Stimulated activated CD4-positive, alpha-beta T cell treated with anti-CD3 and anti-CD28 coated beads, Interleukin-4, amount 100 ng/mL, for 1 hour (primary cell): ENCODE measurements at regions not wholly inside any gene's neighbourhood (a gene's known extent, or its start where the extent isn't known, plus 50 kb on each side); places are given as distances from the start of the nearest gene placed in this dataset.

Source experiments
- DNase-seq: peaks from one replicate; pipeline ENCODE4 v3.0.0-alpha.2; 2020

GRCh38 chr6:138610816-138611215, 111.5 kb upstream of the NHSL1 start:
- no peak for DNase-seq

- DNase-seq = no peak
Measured at GRCh38 chr6:138614151-138614550, 114.9 kb upstream of the NHSL1 start.

GRCh38 chr6:138618168-138618567, 118.9 kb upstream of the NHSL1 start:
- no peak for DNase-seq

GRCh38 chr6:138620630-138621029, 121.3 kb upstream of the NHSL1 start:
- no peak for DNase-seq

- DNase-seq = no peak
Measured at GRCh38 chr6:138622967-138623366, 123.7 kb upstream of the NHSL1 start.

- no peak for DNase-seq
Measured at GRCh38 chr6:138631566-138631965, 132.3 kb upstream of the NHSL1 start.

GRCh38 chr6:138637822-138638221, 135.7 kb upstream of the CCDC28A start:
- DNase-seq = no peak

GRCh38 chr6:138638604-138639003, 135.0 kb upstream of the CCDC28A start:
- no peak for DNase-seq

- DNase-seq = no peak
Measured at GRCh38 chr6:138640028-138640427, 133.5 kb upstream of the CCDC28A start.

- DNase-seq = no peak
Measured at GRCh38 chr6:138643210-138643609, 130.4 kb upstream of the CCDC28A start.

- no peak for DNase-seq
Measured at GRCh38 chr6:138645976-138646640, 127.5 kb upstream of the CCDC28A start.

- no peak for DNase-seq
Measured at GRCh38 chr6:138647006-138647405, 126.6 kb upstream of the CCDC28A start.

GRCh38 chr6:138648127-138648526, 125.4 kb upstream of the CCDC28A start:
- DNase-seq = no peak

GRCh38 chr6:138651491-138651890, 122.1 kb upstream of the CCDC28A start:
- DNase-seq = no peak

- DNase-seq = no peak
Measured at GRCh38 chr6:138652824-138653223, 120.7 kb upstream of the CCDC28A start.

- DNase-seq = no peak
Measured at GRCh38 chr6:138653435-138653834, 120.1 kb upstream of the CCDC28A start.

- peak; percentile 6 for DNase-seq
Measured at GRCh38 chr6:138654715-138655634, 118.6 kb upstream of the CCDC28A start.

- DNase-seq = no peak
Measured at GRCh38 chr6:138655828-138656227, 117.7 kb upstream of the CCDC28A start.

GRCh38 chr6:138656364-138657064, 117.1 kb upstream of the CCDC28A start:
- no peak for DNase-seq

GRCh38 chr6:138657065-138657425, 116.5 kb upstream of the CCDC28A start:
- DNase-seq = no peak

GRCh38 chr6:138659998-138660397, 113.6 kb upstream of the CCDC28A start:
- no peak for DNase-seq

GRCh38 chr6:138662471-138662870, 111.1 kb upstream of the CCDC28A start:
- no peak for DNase-seq

GRCh38 chr6:138663892-138664291, 109.7 kb upstream of the CCDC28A start:
- no peak for DNase-seq

GRCh38 chr6:138664745-138665144, 108.8 kb upstream of the CCDC28A start:
- DNase-seq = no peak
